HG03280 (cell line): ENCODE measurements at regions not wholly inside any gene's neighbourhood (a gene's known extent, or its start where the extent isn't known, plus 50 kb on each side); places are given as distances from the start of the nearest gene placed in this dataset.

Experiments
- ATAC-seq: cut with Tn5 transposase; IDR thresholded peaks from one replicate; pipeline ENCODE4 v1.9.1; 2021; ENCODE audit warnings: mild to moderate bottlenecking, moderate library complexity; ENCODE audit not compliant: unreplicated experiment

DNA sequence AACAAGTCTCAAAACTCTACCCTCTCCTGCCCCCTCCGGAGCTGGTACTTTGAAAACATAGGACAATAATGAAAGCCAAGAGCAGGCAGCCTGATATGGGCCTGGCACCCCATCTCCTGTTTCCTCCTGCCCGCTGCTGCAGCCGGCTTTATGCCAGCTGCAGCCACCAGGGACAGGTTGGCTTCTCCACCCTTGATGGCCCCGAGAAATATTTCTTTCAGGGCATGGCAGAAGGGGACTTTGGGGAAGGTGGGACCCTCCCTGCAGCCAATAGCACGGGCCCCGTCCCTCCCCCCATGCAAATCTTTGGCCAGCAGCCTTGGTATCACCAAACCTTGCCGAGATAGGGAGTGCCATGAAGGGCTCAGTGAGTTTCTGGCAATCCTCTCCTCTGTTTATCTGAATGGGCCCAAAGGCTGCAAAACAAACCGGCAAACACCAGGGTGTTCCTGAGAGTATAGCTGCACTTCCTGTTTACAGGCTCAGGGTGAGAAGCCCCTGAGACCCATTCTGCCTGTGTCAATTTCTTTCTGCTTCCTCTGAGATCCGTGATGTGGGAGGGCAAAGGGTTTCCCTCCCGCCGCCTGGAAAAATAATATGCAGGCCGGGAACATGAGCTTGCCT lies 73.4 kb upstream of the BOD1 start:
- ATAC-seq = no peak

DNA sequence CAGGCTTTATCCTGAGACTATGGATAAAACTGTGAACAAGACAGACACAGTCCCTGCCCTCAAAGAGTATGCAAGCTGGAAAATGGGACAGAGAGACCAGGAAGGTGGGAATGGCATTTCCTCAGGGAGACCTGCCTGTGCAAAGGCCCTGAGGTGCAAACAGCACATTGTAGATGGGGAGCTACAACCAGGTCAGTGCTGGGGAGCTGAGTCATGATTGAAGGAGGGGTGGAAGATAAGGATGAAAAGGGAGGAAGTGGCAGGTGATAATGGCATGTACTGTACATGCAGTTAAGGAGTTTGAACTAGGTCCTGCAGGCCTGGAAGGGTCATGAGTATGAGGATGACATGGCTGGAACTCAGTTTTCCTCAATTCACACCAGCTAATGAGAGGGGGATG lies 75.5 kb upstream of the BOD1 start:
- ATAC-seq = no peak

DNA sequence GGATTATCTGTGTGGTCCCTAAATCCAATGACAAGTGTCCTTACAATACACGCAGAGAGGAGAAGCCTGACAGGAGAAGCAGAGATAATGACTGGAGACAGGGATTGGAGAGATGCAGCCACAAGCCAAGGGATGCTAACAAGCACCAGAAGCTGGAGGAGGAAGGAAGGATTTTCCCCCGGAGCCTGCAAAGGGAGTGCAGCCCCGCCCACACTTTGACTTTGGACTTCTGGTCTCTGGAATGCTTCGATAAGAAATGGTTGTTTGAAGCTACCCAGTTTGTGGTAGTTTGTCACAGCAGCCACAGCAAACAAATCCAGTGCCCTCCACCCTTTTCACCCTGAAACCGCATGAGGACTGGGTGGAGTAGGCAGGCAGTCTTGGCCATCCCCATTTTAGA lies 77.2 kb upstream of the BOD1 start:
- no peak for ATAC-seq

DNA sequence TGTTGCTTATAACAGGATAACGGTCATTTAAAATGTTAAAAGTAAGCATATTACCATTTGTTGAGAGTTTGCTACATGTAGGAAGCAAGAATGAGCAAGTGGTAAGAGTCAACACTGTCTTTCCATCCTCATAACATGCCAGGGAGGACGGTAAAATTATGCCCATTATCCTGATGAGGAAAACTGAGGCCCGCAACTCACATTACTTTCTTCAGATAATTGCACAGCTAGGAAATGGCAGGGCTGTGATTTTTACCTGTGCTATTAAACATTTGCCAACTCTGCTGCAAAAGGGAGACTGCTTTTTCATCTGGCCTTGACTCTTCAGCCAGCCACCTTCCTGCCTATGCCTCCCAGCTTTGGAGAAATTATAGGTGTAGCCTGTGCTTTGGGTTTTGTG lies 79.8 kb upstream of the BOD1 start:
- no peak for ATAC-seq

- no peak for ATAC-seq
These were observed 81.6 kb upstream of the BOD1 start for GRCh38 chr5:173697931-173698579.

DNA sequence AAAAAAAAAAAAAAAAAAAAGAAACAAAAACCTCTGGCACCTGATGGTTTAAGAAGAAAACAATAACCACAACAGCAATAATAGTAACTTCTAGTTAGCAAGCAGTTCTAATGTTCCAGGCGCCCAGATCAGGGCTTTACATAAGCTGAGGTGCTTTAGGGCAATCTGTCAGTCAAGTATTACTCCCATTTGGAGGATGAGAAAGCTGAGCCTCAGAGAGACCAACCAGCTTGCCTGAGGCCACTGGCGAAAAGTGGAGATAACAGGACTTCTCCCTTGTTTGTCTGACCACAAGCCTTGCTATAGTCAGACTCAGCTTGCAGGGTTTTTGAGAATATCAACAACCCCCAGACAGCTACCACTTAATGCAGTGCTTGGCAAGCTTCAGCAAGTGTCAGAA lies 83.5 kb upstream of the BOD1 start:
- ATAC-seq = no peak

- ATAC-seq = no peak
These were observed 87.0 kb upstream of the BOD1 start for GRCh38 chr5:173703466-173703865.

GRCh38 chr5:173704615-173705511 lies 88.4 kb upstream of the BOD1 start:
- no peak for ATAC-seq

DNA sequence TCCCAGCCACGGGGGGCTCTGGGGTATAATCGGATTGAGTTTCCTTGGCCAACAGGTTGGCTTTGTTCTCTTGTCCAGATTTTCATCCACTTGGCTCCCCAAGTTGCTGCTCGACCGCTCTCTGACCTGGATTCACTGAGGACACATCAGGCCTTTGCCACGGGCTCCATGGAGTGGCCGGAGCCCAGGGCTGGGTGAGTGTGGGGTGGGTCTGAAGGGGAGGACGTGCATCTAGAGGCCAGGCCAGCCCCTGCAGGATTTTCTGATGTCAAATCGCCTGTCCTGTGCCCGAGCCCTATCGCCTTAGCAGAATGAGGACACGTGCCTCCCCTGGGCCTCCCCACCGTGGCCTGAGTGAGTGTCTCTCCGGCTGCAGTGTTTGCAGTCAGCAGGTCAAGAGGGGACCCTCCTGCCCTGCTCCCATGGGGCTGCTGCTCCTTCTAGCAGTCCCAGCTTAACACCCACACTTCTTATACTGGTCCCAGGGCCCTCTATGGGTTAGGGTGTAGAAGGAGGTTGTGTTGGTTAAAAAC lies 89.1 kb upstream of the BOD1 start:
- no peak for ATAC-seq

DNA sequence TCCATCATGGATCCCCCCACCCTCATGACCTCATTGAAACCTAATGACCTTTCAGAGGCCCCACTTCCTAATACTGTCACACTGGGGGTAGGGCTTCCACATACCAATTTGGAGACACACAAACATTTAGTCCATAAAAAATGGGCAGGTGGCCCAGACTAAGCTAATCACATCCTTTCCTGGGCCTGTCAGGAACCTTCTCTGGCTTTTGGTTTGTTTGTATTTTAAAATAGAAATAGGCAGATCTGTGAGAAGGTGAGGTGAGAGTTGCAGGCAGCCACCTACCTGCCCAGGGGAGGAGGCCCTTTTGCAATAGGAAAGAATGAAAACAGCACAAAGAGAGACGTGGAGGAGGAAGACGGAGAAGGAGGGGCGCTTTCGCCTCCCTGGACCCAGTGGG lies 90.2 kb upstream of the BOD1 start:
- ATAC-seq = no peak

- ATAC-seq = peak; percentile 51
These were observed 90.9 kb upstream of the BOD1 start for GRCh38 chr5:173707392-173707791.

DNA sequence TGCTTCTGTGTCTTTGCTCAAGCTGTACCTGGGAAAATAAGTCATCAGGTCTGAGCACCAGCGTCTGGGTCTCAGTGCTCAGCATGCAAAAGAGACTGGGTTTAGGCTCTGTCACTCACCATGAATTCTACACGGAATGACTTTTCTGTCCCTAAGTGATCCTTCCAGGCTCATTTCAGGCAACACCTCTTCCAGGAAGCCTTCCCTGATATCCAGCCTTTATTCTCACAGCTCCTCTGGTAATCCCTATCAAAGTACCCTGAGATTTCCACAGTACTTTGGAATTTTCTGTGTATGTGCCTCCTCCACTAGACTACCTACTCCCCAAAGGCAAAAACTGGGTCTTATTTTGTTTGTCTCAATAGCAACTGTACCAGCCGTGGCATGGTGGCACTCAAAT lies 92.7 kb upstream of the BOD1 start:
- no peak for ATAC-seq

GRCh38 chr5:173709761-173710160 lies 93.3 kb upstream of the BOD1 start:
- no peak for ATAC-seq

DNA sequence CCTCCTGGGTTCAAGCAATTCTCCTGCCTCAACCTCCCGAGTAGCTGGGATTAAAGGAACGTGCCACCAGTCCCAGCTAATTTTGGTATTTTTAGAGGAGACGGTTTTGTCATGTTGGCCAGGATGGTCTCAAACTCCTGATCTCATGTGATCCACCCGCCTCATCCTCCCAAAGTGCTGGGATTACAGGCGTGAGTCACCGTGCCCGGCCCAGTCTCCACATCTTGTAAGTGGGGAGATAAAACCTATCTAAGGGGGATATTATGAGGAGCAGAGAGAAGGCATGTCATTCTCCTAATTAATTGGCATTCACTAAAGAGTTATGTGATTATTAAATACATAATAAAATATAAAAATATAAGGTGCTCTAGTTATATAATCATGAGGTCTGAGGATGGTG lies 94.1 kb upstream of the BOD1 start:
- ATAC-seq = no peak

DNA sequence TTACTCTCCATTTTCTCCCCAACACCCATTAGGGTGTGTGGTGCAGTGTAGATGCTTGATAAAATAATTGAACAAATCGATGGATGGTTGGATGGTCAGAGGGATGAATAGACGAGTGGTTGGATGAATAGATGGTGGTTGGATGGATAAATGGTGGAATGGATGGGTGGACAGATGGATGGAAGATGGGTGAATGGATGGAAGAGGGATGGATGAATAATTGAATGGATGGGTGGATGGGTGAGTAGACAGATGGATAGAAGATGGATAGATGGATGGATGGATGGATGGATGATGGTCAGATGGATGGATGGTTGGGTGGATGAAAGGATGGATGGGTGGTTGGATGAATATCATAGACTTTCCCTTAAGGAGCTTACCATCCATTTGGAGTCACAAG lies 95.0 kb upstream of the BOD1 start:
- ATAC-seq = no peak

GRCh38 chr5:173712609-173713175 lies 96.2 kb upstream of the BOD1 start:
- ATAC-seq = no peak

- ATAC-seq = no peak
These were observed 98.3 kb upstream of the BOD1 start for GRCh38 chr5:173714551-173715428.

- no peak for ATAC-seq
These were observed 99.2 kb upstream of the BOD1 start for GRCh38 chr5:173715607-173716006.

GRCh38 chr5:173716058-173716682 lies 99.7 kb upstream of the BOD1 start:
- no peak for ATAC-seq

GRCh38 chr5:173717959-173718358 lies 101.5 kb upstream of the BOD1 start:
- ATAC-seq = no peak
